Muscle of back (tissue), 3 donors: ENCODE measurements at regions not wholly inside any gene's neighbourhood (a gene's known extent, or its start where the extent isn't known, plus 50 kb on each side); places are given as distances from the start of the nearest gene placed in this dataset.
"Not testable (repeated sequence)": the region's sequence is repeated elsewhere in the genome, so short reads cannot be mapped to it uniquely, and the experiment has no call there.

Source experiments
- DNase-seq, 3 donors: peaks; one replicate each; pipeline versions ENCODE4 v3.0.0 to v3.0.0-alpha.2; 2013

DNA sequence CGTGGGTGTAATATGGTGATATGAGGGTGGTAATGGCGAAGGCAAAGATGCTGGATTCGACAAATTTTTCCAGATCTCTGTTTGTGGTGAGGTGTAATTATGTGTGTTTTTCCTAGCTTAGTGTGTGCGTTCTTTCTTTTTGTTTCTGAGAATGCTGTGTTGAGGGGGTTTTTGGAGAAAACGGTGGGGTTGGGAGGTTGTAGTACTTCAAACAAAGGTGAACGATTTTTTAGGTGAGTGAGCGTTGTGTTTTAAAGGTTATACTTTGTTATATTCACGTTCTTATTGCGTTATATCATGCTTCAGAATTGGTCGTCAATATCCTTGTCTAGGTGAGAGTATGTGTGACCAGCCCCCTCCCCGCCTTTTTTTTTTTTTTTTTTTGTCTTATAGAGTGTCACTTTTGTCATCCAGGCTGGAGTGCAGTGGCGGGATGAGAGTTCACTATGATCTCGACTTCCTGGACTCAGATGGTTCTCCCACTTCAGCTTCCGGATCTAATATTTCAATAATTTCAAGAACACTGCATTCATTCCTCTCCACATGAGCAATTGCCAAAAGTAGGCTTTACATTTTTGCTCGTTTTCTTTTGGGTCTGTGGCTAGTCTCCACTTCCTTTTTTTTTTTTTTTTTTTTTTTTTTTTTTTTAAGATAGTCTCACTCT lies 82.2 kb upstream of the RNU2-1 start:
- DNase-seq: no peak

GRCh38 chr17:43315369-43315768 lies 81.6 kb upstream of the RNU2-1 start:
- no peak for DNase-seq

GRCh38 chr17:43314611-43315011 lies 80.8 kb upstream of the RNU2-1 start:
- DNase-seq: peak in 1 of 3 donors; percentile 58

DNA sequence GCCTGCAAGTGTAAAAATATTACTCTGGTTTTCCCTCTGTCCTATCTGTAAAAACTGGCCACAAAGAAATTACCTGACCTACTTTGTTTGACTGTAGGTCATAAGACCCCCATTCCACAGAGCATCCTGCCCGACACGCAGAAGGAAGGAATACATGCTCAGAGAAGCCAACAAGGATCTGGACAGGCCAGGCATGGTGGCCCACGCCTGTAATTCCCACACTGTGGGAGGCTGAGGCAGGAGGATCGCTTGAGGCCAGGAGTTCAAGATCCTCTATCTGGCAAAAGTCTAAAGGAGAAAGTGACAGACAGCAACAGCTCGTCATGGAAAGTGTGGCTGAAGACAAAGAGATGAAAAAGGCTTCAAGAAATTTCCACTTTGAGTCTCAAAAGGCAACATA lies 78.2 kb upstream of the RNU2-1 start:
- DNase-seq: no peak

- DNase-seq: peak in 1 of 3 donors; percentile 35
Measured at GRCh38 chr17:43309505-43310332, 75.9 kb upstream of the RNU2-1 start.

- DNase-seq: no peak
Measured at GRCh38 chr17:43308999-43309398, 75.2 kb upstream of the RNU2-1 start.

- not testable (repeated sequence) for DNase-seq
Measured at GRCh38 chr17:43304792-43305191, 71.0 kb upstream of the RNU2-1 start.

- DNase-seq: not testable (repeated sequence)
Measured at GRCh38 chr17:43303049-43303448, 69.3 kb upstream of the RNU2-1 start.

- DNase-seq: not testable (repeated sequence)
Measured at GRCh38 chr17:43299300-43300076, 65.7 kb upstream of the RNU2-1 start.

- DNase-seq: not testable (repeated sequence)
Measured at GRCh38 chr17:43289670-43290069, 55.9 kb upstream of the RNU2-1 start.

DNA sequence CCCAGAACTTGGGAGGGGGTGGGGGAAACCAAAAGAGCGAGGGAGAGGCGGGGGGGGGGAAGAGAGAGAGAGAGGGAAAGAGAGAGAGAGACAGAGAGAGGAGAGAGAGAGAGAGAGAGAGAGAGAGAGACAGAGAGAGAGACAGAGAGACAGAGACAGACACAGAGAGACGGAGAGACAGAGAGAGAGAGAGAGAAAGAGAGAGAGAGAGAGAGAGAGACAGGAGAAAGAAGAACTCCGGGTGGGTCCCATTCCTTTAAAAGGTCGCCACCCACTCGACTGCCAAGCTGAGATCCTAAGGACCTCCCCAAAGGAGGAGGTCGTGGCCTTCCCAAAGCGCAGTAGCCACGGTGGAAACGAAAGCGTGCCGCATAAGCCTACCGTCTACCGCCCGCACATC lies 49.8 kb upstream of the RNU2-1 start:
- DNase-seq: not testable (repeated sequence)
